ENCODE measurements at regions not wholly inside any gene's neighbourhood (a gene's known extent, or its start where the extent isn't known, plus 50 kb on each side); places are given as distances from the start of the nearest gene placed in this dataset.

- H3K4me1 Mint-ChIP-seq (ENCODE audit: low read depth, unreplicated experiment) = no peaks in the 10 kb centered on the region
- no TSS peak for BruUV-seq (replicated peaks)
- Histone ChIP-seq H3K9me3 (no peaks in the 10 kb centered on the region), H3K4me3 (ENCODE audit: low read depth, low read length) (no peak overlapping the region), H3K36me3 (ENCODE audit: control insufficient read depth, insufficient read depth, low read length) (no peaks in the 10 kb centered on the region), H3K27me3 (replicated peaks; ENCODE audit: control insufficient read depth, insufficient read depth, low read length) (no peaks in the 10 kb centered on the region), H3K4me1 (no peaks in the 10 kb centered on the region)
- TF ChIP-seq CTCF (IDR thresholded peaks at IDR 0.05; ENCODE audit: insufficient read depth in 1 of 2, low read depth in 1 of 2, low read length in 1 of 2, severe bottlenecking in 1 of 2, unreplicated experiment in 1 of 2) = no peak
- H3K9me3 Mint-ChIP-seq (ENCODE audit: unreplicated experiment) = no peaks in the 10 kb centered on the region
- H3K4me3 Mint-ChIP-seq (ENCODE audit: unreplicated experiment) = no peak overlapping the region
- H3K36me3 Mint-ChIP-seq (ENCODE audit: insufficient read depth, unreplicated experiment) = no peaks in the 10 kb centered on the region
- peaks cover 26% of the 10 kb centered on the region for H3K27me3 Mint-ChIP-seq (ENCODE audit: insufficient read depth, unreplicated experiment)
- DNase-seq = no peak
- CTCF ChIA-PET = no interaction called here
- intact Hi-C loops (cut with micrococcal nuclease; ENCODE audit: unreplicated experiment) = loop anchor here (5.0 kb wide), 1 partner anchor 208 kb away; no protein-coding TSS in a partner anchor
- H3K27ac Mint-ChIP-seq (ENCODE audit: unreplicated experiment) = no peak overlapping the region
- POLR2A ChIA-PET = no interaction called here
Measured at GRCh38 chr10:71135236-71135635, 77.1 kb upstream of the UNC5B start.

GRCh38 chr10:71136036-71136721, 76.2 kb upstream of the UNC5B start:
- ChIA-PET CTCF (no interaction called here), POLR2A (no interaction called here)
- no peaks in the 10 kb centered on the region for H3K36me3 ChIP-seq (ENCODE audit: control insufficient read depth, insufficient read depth, low read length)
- Mint-ChIP-seq H3K4me3 (ENCODE audit: unreplicated experiment) (no peak overlapping the region), H3K36me3 (ENCODE audit: insufficient read depth, unreplicated experiment) (no peaks in the 10 kb centered on the region), H3K27me3 (ENCODE audit: insufficient read depth, unreplicated experiment) (peaks cover 24% of the 10 kb centered on the region), H3K9me3 (ENCODE audit: unreplicated experiment) (no peaks in the 10 kb centered on the region), H3K27ac (ENCODE audit: unreplicated experiment) (no peak overlapping the region), H3K4me1 (ENCODE audit: low read depth, unreplicated experiment) (no peaks in the 10 kb centered on the region)
- H3K27me3 ChIP-seq (replicated peaks; ENCODE audit: control insufficient read depth, insufficient read depth, low read length) = no peaks in the 10 kb centered on the region
- DNase-seq = no peak
- intact Hi-C loops (cut with micrococcal nuclease; ENCODE audit: unreplicated experiment) = loop anchor here (5.0 kb wide), 1 partner anchor 209 kb away; no protein-coding TSS in a partner anchor
- no peaks in the 10 kb centered on the region for H3K4me1 ChIP-seq
- no peak overlapping the region for H3K4me3 ChIP-seq (ENCODE audit: low read depth, low read length)
- no TSS peak for BruUV-seq (replicated peaks)
- TF ChIP-seq CTCF (IDR thresholded peaks at IDR 0.05; ENCODE audit: insufficient read depth in 1 of 2, low read depth in 1 of 2, low read length in 1 of 2, severe bottlenecking in 1 of 2, unreplicated experiment in 1 of 2) = no peak
- H3K9me3 ChIP-seq = no peaks in the 10 kb centered on the region

- H3K9me3 ChIP-seq = no peaks in the 10 kb centered on the region
- H3K9me3 Mint-ChIP-seq (ENCODE audit: unreplicated experiment) = no peaks in the 10 kb centered on the region
- H3K36me3 ChIP-seq (ENCODE audit: control insufficient read depth, insufficient read depth, low read length) = no peaks in the 10 kb centered on the region
- H3K4me1 ChIP-seq = no peaks in the 10 kb centered on the region
- no peak for TF ChIP-seq CTCF (IDR thresholded peaks at IDR 0.05; ENCODE audit: insufficient read depth in 1 of 2, low read depth in 1 of 2, low read length in 1 of 2, severe bottlenecking in 1 of 2, unreplicated experiment in 1 of 2)
- POLR2A ChIA-PET = no interaction called here
- H3K4me3 Mint-ChIP-seq (ENCODE audit: unreplicated experiment) = no peak overlapping the region
- no peaks in the 10 kb centered on the region for H3K36me3 Mint-ChIP-seq (ENCODE audit: insufficient read depth, unreplicated experiment)
- no peak overlapping the region for H3K4me3 ChIP-seq (ENCODE audit: low read depth, low read length)
- H3K27me3 Mint-ChIP-seq (ENCODE audit: insufficient read depth, unreplicated experiment) = peaks cover 25% of the 10 kb centered on the region
- intact Hi-C loops (cut with micrococcal nuclease; ENCODE audit: unreplicated experiment) = loop anchor here (5.0 kb wide), 1 partner anchor 210 kb away; no protein-coding TSS in a partner anchor
- BruUV-seq (replicated peaks) = no TSS peak
- H3K27ac Mint-ChIP-seq (ENCODE audit: unreplicated experiment) = no peak overlapping the region
- H3K27me3 ChIP-seq (replicated peaks; ENCODE audit: control insufficient read depth, insufficient read depth, low read length) = no peaks in the 10 kb centered on the region
- no peaks in the 10 kb centered on the region for H3K4me1 Mint-ChIP-seq (ENCODE audit: low read depth, unreplicated experiment)
- CTCF ChIA-PET = no interaction called here
- DNase-seq = no peak
Measured at GRCh38 chr10:71137701-71138100, 74.7 kb upstream of the UNC5B start.

All from Caco-2 (cell line).